ENCODE measurements at regions not wholly inside any gene's neighbourhood (a gene's known extent, or its start where the extent isn't known, plus 50 kb on each side); places are given as distances from the start of the nearest gene placed in this dataset.

DNA sequence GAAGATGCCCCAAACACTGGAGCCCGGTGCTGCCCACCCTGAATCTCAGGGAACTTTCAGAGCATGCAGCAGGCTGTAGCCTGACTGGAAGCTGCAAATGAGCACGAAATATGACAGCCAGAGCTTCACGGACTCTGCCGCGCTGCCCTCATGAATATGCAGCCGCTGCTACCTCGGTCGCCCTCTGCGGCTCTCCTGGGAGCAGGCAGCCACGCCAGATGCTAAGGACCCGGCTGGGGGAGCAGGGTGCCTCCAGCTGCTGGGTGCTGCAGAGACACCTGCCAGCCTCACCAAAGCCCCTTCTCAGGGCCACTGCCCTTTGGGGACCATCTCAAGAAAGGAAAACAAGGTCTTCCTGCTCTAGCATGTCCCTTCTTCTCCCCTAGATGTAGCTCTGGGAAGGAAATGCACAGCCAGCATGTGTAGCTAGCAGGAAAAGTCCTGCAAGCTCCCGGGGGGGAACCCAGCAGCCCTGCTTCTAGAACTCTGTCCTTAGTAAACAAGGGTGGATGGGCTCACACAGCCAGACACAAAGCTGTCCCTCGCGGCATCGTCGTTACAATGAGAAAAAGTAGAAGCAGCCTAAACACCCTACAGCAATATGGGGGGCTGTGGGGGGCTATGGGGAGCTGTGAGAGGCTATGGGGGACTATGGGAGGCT is 56.8 kb upstream of the OLFM1 start:
- no peak for DNase-seq (ENCODE audit: low spot score)

DNA sequence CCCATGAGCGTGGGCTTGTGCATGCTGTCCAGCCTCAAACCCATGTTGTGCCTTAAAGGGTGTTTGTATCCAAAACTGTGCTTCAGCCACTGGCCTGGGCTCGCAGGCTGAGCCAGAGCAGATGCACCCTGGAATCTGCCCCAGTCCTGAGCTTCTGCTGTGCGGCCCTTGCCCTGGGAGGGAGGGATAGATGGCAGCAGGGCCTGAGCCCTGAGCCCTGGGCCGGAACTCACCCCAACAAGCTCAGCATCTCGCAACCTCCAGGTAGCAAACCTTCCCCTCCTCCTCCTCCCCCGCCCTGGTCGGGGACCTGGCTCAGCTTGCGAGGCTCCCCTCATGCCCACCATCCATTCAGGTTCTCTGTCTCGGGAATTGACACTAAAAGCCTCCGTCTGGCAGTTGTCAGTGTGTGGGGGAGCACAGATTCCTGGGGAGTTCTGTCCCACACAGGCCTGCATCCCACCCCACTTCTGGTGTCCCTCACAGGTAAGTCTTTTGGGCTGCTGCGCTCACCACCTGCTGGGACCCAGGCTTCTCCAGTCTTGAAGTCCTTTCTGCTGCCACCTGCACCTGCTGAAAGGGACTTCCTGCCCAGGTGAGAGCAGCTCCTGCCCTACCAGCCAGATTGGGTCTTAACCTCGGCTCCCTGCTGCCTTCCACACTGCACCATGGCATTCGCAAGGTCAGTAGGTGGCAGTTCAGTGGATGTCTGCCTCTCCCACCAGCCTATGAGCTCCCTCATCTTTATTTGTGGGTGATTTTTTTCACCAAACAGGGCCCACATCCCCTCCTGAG is 55.2 kb upstream of the OLFM1 start:
- DNase-seq (ENCODE audit: low spot score), result no peak

DNA sequence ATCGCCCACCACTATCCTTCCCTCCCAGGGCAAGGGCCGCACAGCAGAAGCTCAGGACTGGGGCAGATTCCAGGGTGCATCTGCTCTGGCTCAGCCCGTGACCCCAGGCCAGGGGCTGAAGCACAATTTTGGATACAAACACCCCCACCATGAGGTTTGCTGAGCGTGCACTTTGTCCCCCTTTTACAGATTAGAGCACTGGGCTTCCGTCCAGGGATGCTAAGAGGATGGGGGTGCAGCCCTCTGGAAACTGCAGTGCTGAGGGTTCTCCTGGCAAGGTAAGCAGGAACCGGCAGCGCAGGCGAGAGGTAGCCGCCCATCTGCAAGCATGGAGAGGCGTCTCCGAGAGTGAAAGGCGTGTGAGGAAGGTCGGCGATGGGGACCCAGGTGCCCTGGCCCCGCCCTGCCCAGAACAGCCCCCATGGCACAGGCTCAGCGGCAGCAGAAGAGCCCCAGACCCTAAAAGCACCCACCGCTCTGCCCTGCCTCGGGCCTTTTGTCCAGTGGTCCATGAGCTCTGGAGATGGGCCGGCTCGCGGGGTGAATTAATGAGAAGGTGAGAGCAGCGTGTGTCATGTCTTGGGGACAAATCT is 54.5 kb upstream of the OLFM1 start:
- DNase-seq (ENCODE audit: low spot score), result no peak

DNA sequence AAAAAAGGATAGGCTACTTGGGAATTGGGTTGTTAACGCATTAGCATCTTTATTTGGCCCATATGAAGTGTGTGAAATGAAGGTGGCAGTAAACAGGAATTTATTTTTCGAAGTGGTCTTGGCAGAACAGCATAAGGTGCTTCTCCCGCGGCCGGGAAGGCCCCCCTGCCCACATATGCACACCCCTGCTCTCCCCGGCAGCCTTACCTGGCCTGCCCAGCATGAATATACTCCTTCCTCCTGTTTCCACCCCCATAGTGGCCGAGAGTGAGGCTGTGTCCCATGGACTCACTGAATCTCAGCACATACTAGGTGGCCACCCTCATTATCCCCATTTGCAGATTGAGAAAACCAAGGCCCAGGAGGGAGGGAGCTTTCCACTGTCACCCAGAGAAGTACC is 54.0 kb upstream of the OLFM1 start:
- DNase-seq (ENCODE audit: low spot score), result no peak

DNA sequence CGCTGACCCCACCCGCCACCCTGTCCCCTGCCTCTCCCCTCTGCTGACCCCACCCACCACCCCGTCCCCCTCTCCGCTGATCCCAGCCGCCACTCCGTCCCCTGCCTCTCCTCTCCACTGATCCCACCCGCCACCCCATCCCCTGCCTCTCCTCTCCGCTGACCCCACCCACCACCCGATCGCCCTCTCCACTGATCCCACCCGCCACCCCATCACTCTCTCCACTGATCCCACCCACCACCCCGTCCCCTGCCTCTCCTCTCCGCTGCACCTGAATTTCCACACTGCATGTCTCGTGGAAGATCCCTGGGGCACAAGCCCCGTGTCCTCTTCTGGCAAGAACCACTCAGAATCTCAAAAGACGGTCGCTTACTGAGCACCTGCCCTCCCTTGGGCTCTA is 53.4 kb upstream of the OLFM1 start:
- no peak for DNase-seq (ENCODE audit: low spot score)

DNA sequence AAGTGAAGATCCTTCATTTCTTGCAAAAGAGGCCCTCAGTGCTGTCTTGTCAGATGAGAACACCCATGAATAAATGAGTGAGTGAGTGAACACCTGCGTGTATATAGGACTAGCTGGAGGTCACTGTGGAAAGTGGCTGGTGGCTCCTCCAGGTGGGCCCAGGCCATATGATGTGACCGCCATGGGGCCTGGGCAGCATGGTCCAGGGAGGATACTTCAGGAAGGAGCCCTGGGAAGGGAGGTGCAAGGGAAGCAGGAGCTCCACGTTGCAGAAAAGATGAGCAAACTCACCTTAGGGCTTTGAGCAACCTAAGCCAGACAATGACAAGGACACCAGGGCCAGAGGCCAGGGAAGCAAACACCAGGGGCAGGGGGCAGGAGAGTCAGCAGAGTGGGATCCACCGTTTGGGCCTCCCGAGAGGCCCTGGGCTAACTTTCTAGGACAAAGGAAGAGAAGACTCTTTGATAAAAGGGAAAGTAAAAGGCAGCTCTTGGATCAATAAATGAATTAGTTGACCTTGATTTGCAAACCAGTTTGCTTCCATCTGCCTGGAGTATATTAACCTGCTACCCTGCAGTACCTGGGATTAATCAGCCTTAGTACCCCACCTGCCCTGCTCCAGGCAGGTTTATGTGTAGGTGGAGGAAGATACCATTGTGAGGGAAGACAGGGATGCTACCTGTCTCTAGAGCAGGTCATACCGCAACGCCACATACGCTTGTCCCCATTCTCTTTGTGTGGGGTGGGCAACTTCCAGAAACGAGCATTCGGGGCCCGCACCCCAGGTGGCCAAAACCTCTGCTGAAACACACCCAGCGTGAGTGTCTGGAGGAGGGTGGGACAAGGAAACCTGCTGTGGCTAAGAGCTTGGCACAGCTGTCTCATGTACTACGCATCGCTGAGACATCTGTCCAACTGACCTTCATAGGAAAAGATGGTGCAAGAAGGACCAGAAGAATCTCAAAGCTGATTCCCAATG is 51.4 kb upstream of the OLFM1 start:
- DNase-seq (ENCODE audit: low spot score), result no peak

DNA sequence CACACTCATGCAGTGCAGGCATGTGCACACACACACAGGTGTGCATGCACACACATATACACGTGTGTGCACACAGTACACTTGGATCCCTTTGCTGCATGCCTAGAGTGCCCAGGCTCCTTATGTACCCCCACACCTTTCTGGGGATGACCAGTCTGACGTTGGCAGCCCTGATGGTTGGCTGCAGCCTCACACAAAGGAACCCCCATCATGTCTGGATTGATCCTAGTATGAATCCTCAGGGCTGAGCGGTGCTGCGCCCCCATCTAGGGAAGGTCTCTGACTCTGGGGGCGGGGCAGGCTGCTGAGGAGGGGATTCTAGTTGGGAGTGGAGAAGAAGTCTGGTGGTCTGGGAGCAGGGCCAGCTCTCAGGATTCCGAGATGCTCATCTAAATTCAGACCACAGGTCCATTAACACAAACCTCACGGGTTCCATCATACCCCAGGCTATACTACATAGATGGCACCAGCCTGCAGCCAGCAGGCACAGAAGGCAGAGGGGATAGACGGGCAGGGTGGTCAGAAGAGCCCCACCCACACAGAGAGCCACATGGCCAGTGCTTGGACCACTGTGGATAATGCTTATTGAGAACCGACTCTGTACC is 50.5 kb upstream of the OLFM1 start:
- DNase-seq (ENCODE audit: low spot score), result no peak

DNA sequence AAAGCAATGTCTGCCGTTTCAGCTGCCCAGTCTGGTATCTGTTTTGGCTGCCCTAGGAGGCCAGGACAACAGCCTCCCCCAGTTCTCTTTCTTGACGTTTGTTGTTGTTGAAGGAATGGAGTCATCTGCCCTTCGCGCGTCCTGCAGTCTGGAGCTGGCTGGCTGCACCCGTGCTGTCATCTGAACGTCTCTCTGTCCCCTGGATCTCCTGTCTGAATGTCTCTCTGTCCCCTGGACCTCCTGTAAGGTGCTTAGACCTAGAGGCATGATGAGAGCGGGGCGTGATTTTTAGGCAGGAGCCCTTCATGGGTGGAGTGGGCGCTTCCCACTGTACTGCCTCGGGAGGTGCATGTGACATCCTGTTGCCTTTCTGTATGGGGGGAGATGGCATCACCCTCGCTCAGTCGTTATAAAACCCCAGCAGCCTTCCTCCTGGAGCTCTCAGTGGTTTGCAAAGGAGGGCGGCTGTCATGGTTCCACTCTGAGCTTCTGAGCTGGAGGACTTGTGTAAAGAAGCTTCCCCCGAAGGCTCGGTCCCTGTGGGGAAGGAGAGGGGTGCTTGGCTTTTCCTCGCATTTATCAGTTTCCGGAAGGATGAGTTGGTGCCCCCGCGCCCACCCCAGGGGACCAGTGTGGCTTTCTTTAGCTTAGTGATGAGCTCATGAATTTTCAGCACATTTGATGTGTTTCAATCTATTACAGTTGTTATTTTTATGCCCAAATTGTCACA is 49.8 kb upstream of the OLFM1 start:
- DNase-seq (ENCODE audit: low spot score), result no peak

Measured in RKO (cell line).